HG02642 (cell line): ENCODE measurements at regions not wholly inside any gene's neighbourhood (a gene's known extent, or its start where the extent isn't known, plus 50 kb on each side); places are given as distances from the start of the nearest gene placed in this dataset.

Experiments
- ATAC-seq: cut with Tn5 transposase; IDR thresholded peaks from one replicate; pipeline ENCODE4 v1.9.1; 2021; ENCODE audit warnings: mild to moderate bottlenecking; ENCODE audit not compliant: unreplicated experiment, poor library complexity

DNA sequence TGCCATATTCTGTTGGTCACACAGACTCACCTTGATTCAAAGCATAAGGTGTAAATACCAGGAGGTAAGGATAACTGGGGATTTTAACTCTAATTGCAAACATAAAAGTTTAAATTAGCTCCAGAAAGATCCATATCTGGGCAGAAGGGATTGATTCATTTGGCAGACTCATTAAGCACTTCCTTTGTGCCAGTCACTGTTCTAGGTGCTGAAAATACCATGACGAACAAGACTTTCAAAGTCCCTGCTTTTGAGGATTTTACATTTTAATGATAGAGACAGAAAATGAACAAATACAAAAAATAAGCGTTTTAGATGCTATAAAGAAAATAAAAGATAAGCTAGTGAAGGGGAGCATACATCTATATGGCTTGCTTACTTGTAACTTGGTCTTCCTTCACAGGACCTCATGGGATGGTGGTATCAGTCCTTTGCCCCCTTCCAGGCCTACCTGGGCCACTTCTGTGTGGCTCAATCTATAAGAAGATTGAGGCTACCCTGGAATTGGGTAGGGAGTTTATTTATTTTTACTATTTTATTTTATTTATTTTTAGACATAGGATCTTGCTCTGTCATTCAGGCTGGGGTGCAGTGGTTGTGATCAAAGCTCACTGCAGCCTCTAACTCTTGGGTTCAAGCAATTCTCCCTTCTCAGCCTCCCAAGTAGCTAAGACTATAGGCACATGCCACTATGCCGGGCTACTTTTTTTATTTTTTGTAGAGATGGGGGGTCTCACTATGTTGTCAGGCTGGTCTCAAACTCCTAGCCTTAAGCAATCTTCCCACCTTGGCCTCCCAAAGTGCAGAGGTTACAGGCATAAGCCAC, 212.8 kb downstream of the MYCN start:
- no peak for ATAC-seq

DNA sequence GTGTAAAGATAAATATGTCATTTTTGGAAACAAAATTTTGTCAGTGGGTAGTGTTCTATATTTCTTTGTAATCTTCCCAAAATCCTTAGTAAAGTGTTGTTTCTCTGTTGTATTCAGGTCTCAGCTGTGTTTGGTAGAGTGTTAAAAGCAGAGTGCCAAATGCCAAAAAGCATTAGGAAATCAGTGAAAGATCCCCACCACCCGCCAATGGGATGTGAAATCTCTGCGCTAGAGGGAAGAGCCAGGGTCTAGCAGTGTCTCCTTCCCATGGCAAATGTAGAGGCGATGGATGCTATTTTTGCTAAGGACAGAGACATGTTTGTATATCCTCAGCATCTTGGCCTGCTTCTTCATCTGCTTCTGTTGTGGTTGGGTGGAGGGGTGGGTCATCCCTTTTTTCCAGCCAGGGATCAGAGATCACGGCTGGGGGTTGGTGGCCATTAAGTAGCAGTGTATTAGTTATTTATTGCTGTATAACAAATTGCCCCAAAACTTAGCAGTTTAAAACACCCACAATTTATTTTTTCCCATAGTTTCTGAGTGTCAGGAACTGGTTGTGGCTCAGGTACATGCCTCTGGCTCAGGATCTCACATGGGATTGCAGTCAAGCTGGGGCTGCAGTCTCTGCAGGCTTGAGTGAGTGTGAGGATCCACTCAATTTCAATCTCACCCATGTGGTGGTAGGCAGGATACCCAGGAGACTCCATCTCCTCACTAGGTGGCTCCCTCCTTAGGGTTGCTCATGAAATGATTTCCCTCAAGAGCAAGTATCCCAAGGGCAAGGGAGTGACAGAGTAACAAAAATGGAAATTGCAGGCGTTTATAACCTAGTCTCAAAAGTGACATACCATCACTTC, 211.9 kb downstream of the MYCN start:
- no peak for ATAC-seq

DNA sequence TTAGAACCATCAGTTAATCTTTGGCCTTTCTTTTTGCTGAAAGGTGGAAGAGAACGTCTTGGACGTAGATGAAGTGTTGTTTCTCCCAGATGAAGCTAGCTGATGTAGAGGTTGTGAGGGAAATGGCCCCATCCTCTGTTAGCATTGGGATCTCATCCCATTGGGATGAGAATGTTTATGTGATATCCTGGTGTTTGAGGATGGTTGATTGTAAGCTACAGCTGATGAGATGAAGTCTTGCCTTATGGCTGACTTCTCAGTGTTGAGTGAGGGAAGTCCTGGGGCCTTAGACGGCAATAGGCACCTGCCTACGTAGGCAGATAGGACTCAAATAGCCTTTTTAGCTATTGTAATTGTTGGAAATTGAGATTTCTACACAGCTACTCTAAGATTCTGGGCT, 211.3 kb downstream of the MYCN start:
- ATAC-seq = no peak

DNA sequence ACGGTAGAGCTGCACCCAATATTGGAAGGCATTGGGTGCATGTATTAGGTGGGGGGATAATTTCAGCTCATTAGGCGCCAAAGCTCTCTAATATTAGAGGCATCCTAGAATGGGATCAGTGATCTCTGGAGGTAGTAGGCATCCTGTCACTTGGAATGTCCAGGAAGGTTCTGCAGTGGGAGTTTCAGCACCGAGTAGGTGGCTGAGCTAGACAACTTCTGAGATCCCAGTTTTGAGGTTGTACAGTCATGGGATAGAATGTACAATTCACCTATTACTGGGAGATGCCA, 210.9 kb downstream of the MYCN start:
- no peak for ATAC-seq

DNA sequence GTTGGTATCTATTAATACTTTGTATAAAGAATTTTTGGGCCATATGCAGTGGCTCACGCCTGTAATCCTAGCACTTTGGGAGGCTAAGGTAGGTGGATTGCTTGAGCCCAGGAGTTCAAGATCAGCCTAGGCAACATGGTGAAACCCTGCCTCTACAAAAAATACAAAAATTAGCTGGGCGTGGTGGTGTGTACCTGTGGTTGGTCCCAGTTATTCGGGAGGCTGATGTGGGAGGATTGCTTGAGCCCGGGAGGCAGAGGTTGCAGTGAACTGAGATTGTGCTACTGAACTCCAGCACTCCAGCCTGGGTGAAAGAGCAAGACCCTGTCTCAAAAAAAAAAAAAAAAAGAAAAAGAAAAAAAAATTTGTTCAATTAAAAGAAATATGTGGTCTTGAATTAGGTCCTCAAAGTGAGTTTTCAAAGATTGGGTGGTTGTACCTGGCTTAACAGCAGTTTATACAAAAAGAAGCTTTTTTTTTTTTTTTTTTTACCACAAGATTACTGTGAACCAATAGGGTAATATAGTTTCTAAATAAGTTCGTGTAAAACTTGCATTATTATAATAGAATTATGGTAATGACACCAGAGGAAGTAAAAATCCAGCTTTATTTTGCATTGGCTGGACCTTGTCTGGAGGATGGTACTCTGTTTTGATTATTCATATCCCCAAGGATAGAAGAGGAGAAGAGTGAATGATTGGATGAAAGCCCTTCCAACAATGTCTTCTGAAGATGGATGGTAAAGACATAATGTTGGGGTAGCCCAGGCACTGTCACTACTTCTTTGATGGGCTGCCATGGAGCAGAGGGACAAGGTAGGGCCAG, 210.3 kb downstream of the MYCN start:
- no peak for ATAC-seq

DNA sequence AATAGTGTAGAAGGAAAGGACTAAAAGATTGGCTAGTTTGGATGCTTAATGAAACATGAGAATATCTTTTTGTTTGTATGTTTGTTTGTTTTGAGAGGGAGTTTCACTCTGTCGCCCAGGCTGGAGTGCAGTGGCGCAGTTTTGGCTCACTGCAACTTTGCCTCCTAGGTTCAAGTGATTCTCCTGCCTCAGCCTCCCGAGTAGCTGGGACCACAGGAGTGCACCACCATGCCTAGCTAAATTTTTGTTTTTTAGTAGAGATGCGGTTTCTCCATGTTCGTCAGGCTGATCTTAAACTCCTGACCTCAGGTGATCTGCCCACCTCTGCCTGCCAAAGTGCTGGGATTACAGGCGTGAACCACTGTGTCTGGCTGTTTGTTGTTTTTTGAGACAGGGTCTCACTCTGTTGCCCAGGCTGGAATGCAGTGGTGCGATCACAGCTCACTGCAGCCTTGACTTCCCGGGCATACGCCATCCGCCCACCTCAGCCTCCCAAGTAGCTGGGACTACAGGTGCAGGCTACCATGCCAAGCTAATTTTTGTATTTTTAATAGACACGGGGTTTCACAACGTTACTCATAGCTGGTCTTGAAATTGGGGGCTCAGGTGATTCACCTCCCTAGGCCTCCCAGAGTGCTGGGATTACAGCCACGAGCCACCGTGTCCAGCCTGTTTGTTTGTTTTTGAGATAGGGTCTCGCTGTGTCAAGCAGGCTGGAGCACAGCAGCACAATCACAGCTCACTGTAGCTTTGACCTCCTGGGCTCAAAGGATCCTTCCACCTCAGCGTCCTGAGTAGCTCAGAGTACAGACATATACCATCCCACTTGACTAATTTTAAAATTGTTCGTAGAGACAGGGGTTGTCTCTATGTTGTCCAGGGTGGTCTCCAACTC, 209.2 kb downstream of the MYCN start:
- ATAC-seq = no peak

- ATAC-seq = no peak
Observed at GRCh38 chr2:16148632-16149348, 208.4 kb downstream of the MYCN start.

DNA sequence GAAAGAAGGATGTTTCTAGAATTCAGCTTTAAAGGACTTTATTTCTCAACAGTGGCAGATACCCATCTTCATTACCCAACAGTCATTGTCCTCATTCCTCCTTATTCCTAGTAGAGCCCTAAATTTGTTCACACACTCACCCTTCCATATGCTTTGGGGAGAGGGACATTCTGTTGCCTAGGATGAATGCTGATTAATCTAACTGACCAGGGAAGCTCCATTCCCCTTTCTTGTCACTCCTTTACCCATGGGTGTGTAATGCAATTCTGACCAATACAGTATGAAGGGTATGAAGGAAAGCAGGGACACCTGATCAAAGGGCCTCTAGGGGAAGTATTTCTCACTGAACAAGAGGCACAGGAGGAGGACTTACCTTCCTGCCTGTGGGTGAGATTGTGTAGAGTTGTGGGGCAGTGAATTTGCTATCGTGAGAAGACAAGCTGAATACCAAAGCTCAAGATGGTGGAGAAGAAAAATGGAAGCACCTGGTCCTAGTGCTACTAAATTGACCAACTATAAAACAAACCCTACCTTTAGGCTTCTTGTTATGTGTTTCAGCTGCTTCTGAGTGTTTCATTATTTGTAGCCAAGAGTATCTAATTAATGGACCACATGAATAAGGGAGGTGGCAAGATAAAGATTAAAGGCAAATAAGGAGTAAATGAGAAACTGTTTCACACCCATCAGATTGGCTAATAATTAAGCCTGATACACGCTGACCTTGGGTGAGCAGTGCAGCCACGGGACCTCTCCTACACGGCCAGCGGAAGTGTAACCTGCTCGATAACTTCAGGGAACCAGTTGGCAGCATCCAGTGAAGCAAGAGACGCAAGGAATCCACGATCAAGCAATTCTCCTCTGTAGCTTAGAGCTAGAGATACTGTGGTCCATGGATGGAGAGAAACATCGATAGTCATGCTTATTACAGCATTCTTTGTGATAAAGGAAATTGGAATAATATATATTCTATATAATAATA, 202.3 kb downstream of the MYCN start:
- ATAC-seq = no peak

DNA sequence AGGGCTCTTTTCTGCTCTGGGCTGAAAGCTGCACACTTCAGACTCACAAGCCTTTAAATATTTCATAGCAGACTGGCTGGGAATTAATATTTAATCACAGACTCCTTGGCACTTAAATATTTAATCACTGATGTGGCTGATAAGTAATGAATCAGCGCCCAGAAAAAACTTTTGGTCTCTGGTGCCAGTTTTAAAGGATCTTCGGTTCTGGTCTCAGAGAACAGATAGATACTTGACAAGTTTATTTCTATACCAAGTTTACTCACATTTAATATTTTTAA, 201.2 kb downstream of the MYCN start:
- ATAC-seq = no peak

- ATAC-seq = no peak
Observed at GRCh38 chr2:16140771-16141640, 200.7 kb downstream of the MYCN start.

GRCh38 chr2:16139663-16140615, 199.6 kb downstream of the MYCN start:
- ATAC-seq = no peak

DNA sequence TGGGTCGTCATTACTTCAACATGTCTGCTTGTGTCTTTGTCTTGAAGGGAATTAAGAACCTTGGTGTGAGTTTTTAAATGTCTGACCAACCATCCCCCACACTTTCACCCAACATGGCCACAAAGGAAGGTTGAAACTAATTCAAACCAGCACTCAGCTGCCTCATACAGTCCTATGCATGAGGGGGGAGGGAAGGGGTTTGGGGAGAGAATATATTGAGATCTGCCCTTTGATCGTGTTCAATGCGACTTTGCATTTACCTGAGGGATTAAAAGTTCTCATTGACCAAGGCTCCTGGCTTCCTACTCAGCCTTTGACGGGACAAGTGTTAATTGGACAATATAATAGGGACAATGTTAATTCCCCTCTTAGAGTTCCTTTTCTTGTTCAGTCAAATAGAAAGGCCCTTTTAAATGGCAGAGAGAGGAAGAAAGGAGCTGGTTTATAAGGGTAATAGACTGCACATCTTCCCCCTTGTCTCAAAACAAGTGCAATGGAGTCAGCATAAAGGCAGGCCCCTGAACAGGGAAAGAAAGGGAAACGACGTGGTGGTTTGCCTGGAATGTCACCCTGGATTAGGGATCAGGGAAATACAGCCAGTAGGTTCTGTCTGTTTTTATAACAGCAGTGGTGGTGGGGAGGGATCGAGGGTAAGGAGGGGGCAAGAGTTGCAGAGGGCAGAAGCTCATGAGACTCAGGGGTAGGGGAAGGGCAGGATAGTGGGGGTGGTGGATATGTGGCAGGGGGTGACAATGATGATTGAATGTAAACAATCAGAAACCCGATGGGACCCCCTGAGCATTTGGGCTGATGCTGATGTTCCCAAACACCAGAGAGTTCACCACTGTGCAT, 198.7 kb downstream of the MYCN start:
- no peak for ATAC-seq

DNA sequence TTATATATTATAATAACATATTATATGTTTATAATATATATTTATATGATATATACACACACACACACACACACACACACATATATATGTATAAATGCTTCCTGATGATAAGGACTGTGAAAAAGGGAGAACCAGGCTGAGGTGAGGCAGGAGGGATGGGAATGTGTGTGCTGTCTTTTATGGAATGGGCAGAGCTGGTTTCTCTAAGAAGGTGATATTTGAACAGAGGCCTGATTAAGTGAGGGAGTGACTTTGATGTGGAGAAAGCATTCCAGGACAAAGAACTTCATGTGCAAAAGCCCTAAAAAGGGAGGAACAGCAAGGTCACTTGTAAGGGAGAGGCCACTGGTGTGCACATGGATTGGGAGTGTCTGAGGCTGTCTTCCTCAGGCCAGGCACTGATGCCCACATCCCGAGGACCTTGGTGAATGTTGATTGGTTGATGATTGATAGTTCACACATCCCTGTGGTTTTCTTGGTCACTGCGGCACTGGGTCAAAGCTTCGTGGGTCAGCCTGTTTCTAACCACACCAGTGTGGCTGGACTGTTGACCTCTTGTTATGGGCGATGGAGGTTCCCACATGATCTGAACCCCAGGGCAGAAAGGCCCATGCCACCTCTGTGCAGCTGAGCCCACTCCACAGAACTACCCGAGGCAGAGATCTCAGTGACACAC, 196.9 kb downstream of the MYCN start:
- ATAC-seq = no peak

DNA sequence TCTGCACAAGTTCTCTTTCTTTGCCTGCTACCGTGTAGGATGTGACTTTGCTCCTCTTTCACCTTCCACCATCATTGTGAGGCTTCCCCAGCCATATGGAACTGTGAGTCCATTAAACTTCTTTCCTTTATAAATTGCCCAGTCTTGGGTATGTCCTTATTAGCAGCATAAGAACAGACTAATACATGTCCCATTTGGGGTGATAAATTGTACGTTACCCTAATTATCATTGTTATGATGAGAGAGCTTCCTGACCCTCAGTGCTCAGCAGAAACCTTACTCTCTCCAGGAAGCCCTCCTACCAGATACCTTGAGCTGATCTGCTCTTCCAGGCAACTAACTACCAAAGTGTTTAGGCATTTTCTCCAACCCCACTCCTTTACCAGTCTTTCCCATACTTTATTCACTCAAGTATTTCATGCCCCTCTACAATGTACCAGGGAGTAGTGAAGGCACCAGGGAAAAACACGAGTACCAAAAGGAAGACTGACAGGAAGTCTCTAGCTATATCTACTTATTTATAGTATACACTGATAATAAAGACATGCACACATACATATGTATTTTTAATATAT, 196.2 kb downstream of the MYCN start:
- no peak for ATAC-seq

DNA sequence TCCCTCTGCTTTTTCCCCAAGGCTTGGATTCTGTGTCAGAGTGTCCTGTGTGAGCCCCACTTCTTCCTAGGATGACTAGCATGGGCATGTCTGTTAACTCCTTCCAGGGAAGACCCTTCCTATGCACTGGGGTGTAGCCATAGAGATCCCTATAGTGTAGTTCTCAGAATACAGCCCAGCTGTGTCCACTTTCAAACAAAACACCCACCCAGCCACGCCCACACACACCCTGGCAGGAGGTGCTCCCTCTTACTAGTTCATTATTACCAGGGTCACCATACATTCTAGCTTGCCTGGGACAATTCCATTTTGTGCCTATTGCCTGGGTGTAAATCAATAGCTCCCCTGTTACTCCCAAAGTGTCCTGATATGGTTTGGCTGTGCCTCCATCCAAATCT, 195.6 kb downstream of the MYCN start:
- no peak for ATAC-seq
